Stomach (tissue), 8 donors: ENCODE measurements at regions not wholly inside any gene's neighbourhood (a gene's known extent, or its start where the extent isn't known, plus 50 kb on each side); places are given as distances from the start of the nearest gene placed in this dataset.

ENCODE experiments used
- DNase-seq, 2 donors: peaks; one replicate each; pipeline versions ENCODE4 v3.0.0 to v3.0.0-alpha.2; 2013 to 2019
- H3K27ac ChIP-seq, 5 donors: fragments of 200-600 bp in 4 of 5; sonication (generic) in 4 of 5; one replicate each; pipeline ENCODE4 v1.5.1; 2013 to 2019; ENCODE audit warnings: mild to moderate bottlenecking in 1 of 5, moderate library complexity in 1 of 5
- H3K27me3 ChIP-seq, 3 donors: fragments of 200-600 bp; sonication (generic); one replicate each; pipeline ENCODE4 v1.5.1; 2017 to 2019; ENCODE audit warnings: mixed run types in 1 of 3
- H3K36me3 ChIP-seq, 4 donors: fragments of 200-600 bp; sonication (generic); 1 replicate in 3 of 4; 2 replicates in 1 of 4; pipeline ENCODE4 v1.5.1; 2016 to 2019
- H3K4me1 ChIP-seq, 4 donors: fragments of 200-600 bp; sonication (generic); one replicate each; pipeline ENCODE4 v1.5.1; 2016 to 2019
- H3K4me3 ChIP-seq, 4 donors: fragments of 200-600 bp; sonication (generic) in 3 of 4; one replicate each; pipeline ENCODE4 v1.5.1; 2016 to 2019; ENCODE audit warnings: mild to moderate bottlenecking in 1 of 4
- H3K9me3 ChIP-seq, 4 donors: fragments of 200-600 bp; sonication (generic); one replicate each; pipeline ENCODE4 v1.5.1; 2016 to 2019
- CTCF ChIP-seq, 7 experiments: fragments of 450-650 bp in 4 of 7; fragments of 200-600 bp in 3 of 7; sonication (generic) in 3 of 7; IDR thresholded peaks; one replicate each; pipeline ENCODE4 v1.5.1; 2016 to 2019; ENCODE audit warnings: antibody characterized with exemption in 7 of 7, control low read depth in 2 of 7, mild to moderate bottlenecking in 1 of 7
- EP300 ChIP-seq: sonication (generic); formaldehyde crosslinking; IDR thresholded peaks from one replicate; pipeline ENCODE4 v1.6.1; 2017; ENCODE audit warnings: antibody characterized with exemption
- POLR2A ChIP-seq, 4 donors: fragments of 450-650 bp; IDR thresholded peaks; one replicate each; pipeline ENCODE4 v1.6.1; 2016; ENCODE audit warnings: antibody characterized with exemption in 4 of 4, control low read depth in 2 of 4, mild to moderate bottlenecking in 1 of 4, moderate library complexity in 1 of 4
- POLR2AphosphoS5 ChIP-seq, 3 donors: sonication (generic); formaldehyde crosslinking; IDR thresholded peaks; one replicate each; pipeline ENCODE4 v1.6.1; 2016; ENCODE audit warnings: antibody characterized with exemption in 3 of 3
- WGBS, 5 donors: extraction: QIAGEN DNeasy Blood & Tissue Kit in 3 of 5; methylation state at CpG; one replicate each; pipeline versions ENCODE4 v1.1.5 to v1.1.7; 2013 to 2018; 5-methylcytosine and 5-hydroxymethylcytosine counted together
- intact Hi-C: fragments of 100-400 bp; cut with DNase I; formaldehyde crosslinking; loops from one replicate; pipeline ENCODE4 v1.15.1; 2023; ENCODE audit warnings: low total_unique reads
- donor health status: healthy with polysubstance abuse.
- donor health status: Bipolar disorder and iron deficiency.
- donor health status: healthy.

GRCh38 chr15:95341686-95342085 is 988.8 kb upstream of the NR2F2 start:
- H3K4me1 ChIP-seq: no peaks in the 10 kb centered on the region
- no peaks in the 10 kb centered on the region for H3K36me3 ChIP-seq
- WGBS, 5 donors: 85 to 94% (median 90%) methylated on average over 6 of the region's 6 CpGs
- no peak overlapping the region for H3K4me3 ChIP-seq
- no peaks in the 10 kb centered on the region for H3K9me3 ChIP-seq
- DNase-seq: no peak
- H3K27me3 ChIP-seq: no peaks in the 10 kb centered on the region
- TF ChIP-seq CTCF (IDR thresholded peaks at IDR 0.05) (no peak), EP300 (no peak), POLR2AphosphoS5 (IDR thresholded peaks at IDR 0.05) (no peak), POLR2A (IDR thresholded peaks at IDR 0.05) (no peak)
- H3K27ac ChIP-seq: no peak overlapping the region
- intact Hi-C loops: no loop called here

- intact Hi-C loops: no loop called here
- 72 to 84% (median 76%) methylated on average over 4 of the region's 4 CpGs for WGBS, 5 donors
- Histone ChIP-seq H3K4me3 (no peak overlapping the region), H3K4me1 (no peaks in the 10 kb centered on the region), H3K27ac (no peak overlapping the region), H3K27me3 (no peaks in the 10 kb centered on the region), H3K9me3 (no peaks in the 10 kb centered on the region), H3K36me3 (no peaks in the 10 kb centered on the region)
- DNase-seq: no peak
- TF ChIP-seq EP300 (no peak), POLR2A (IDR thresholded peaks at IDR 0.05) (no peak), CTCF (IDR thresholded peaks at IDR 0.05) (no peak), POLR2AphosphoS5 (IDR thresholded peaks at IDR 0.05) (no peak)
Measured at GRCh38 chr15:95345867-95346266, 984.6 kb upstream of the NR2F2 start.

DNA sequence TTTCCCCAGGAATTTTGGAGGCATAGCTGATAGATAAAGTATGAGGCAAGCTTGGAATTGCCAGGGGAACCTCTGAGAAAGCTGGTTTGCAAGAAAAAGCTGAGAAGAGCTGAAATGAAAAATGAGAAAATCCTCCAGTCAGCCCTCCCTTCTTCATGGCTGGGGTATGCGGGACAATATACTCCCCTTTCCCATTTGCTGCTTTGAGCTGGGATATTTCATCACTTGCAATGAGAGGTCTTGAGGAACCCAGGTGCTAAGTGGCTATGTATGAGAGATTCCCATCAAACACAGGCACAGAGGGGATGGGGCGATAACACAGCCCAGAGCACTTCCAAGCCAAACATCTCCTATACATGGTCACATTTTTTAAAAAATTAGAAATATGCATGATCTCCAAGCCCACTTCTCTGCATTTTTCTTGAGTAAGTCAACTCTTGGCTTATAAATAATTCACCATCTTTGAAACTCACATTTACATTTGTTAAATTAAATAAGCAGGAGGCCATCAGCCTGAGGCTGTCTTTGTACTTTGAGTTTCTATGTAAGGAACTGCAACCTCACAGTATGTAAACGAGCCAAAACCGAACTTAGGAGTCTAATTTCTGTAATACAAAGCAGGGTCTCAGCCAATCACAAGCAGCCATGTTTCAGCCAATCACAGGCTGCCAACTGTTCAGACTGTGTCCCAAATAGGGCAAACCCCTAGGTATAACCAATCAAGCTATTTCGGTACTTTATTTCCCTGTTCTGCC is 983.6 kb upstream of the NR2F2 start:
- H3K36me3 ChIP-seq: no peaks in the 10 kb centered on the region
- no peak overlapping the region for H3K4me3 ChIP-seq
- 74 to 92% (median 85%) methylated on average over 5 of the region's 5 CpGs for WGBS, 5 donors
- TF ChIP-seq POLR2AphosphoS5 (IDR thresholded peaks at IDR 0.05) (no peak), EP300 (no peak), CTCF (IDR thresholded peaks at IDR 0.05) (no peak), POLR2A (IDR thresholded peaks at IDR 0.05) (no peak)
- H3K9me3 ChIP-seq: no peaks in the 10 kb centered on the region
- no peak for DNase-seq
- H3K27me3 ChIP-seq: no peaks in the 10 kb centered on the region
- intact Hi-C loops: no loop called here
- no peaks in the 10 kb centered on the region for H3K4me1 ChIP-seq
- no peak overlapping the region for H3K27ac ChIP-seq

DNA sequence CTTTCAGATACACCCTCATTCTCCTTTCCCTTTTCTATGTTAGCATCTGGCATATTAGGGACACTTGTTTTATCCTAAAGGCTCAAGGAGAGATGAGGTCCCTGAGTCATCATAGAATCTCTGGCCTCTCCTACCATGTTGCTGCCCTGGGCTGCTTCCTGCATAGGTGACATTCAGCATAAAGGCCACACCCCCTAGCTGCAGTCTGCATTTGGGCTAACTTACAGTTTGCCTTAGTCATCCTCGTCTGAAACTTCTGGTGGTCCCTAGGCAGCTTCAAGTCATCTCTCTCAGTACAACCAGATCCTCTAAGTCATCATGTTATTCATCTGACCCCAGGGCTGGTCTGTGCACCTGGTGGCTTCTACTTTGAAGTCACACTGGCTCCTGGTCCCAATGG is 982.7 kb upstream of the NR2F2 start:
- H3K4me3 ChIP-seq: no peak overlapping the region
- no peak for TF ChIP-seq EP300
- H3K27ac ChIP-seq: no peak overlapping the region
- no peaks in the 10 kb centered on the region for H3K4me1 ChIP-seq
- H3K27me3 ChIP-seq: no peaks in the 10 kb centered on the region
- no peaks in the 10 kb centered on the region for H3K36me3 ChIP-seq
- H3K9me3 ChIP-seq: no peaks in the 10 kb centered on the region
- intact Hi-C loops: no loop called here
- DNase-seq: no peak
- WGBS, 5 donors: 71 to 93% (median 86%) methylated on average over 1 of the region's 1 CpG

DNA sequence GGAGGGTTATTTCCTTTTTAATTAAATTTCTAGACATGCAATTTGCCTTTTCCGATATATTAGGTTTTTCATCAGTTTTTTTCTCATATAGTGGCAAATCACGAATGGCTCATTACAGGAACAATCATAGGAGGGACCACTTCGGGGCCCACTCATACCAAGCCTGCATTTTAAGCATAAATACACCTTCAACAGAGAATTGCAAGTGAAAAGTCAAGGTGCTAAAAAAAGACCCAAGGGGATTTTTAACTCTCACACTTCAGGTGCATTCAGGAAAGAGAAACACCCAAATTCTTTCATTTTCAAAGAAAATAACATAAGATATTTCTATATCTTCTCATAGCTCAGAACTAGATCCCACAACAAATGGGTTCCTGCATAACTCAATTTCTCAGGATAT is 979.6 kb upstream of the NR2F2 start:
- Histone ChIP-seq H3K4me1 (no peaks in the 10 kb centered on the region), H3K4me3 (no peak overlapping the region), H3K36me3 (no peaks in the 10 kb centered on the region), H3K27ac (no peak overlapping the region), H3K27me3 (no peaks in the 10 kb centered on the region), H3K9me3 (no peaks in the 10 kb centered on the region)
- intact Hi-C loops: no loop called here
- DNase-seq: no peak
- TF ChIP-seq POLR2AphosphoS5 (IDR thresholded peaks at IDR 0.05) (no peak), POLR2A (IDR thresholded peaks at IDR 0.05) (no peak), CTCF (IDR thresholded peaks at IDR 0.05) (no peak), EP300 (no peak)
- WGBS, 5 donors: 84 to 91% (median 89%) methylated on average over 3 of the region's 3 CpGs
